Hematopoietic multipotent progenitor cell treated with erythropoietin and hydrocortisone succinate and interleukin-3 and kit ligand, for 15 days (in vitro differentiated cells): ENCODE measurements at regions not wholly inside any gene's neighbourhood (a gene's known extent, or its start where the extent isn't known, plus 50 kb on each side); places are given as distances from the start of the nearest gene placed in this dataset.
"Not testable (repeated sequence)": the region's sequence is repeated elsewhere in the genome, so short reads cannot be mapped to it uniquely, and the experiment has no call there.

Experiments used
- DNase-seq: peaks from one replicate; pipeline ENCODE4 v3.0.0-alpha.2; 2015; ENCODE audit warnings: low spot score

DNA sequence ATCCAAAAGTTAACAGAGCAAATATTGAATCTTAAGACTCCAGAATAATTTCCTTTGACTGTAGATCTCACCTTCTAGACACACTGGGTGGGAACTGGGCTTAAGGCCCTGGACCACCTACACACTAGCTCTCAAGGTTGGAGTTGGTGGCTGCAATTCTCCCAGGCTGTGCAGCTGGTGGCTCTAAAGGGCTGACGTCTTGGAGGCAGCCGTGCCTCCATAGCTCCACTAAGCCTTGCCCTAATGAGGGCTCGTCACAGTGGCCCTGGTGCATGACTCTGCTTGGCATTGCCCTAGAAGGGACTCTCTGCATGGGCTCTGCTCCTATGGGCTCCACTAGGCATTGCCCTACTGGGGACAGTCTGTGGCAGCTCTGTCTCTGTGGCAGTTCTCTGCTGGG lies 1005.2 kb downstream of the CCSER2 start:
- no peak for DNase-seq

DNA sequence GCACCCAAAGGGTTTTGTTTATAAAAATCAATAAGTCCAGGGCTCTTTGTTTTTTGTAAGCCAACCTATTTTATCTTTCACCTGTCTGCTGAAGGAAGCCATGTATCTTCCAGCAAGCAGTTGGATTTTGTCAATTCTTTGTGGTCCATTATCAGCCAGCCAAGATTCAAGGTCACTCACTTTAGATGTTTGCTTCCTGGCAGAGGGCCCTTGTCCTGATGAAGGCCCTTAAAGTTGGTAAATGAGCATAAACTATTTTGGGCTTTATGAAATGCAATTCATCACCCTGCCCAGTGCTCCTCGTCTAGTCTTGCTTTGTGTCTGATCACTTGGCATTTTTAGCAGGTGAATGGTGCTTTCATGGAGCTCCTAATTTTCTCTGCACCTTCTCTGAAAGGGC lies 1004.2 kb downstream of the GRID1 start:
- no peak for DNase-seq

DNA sequence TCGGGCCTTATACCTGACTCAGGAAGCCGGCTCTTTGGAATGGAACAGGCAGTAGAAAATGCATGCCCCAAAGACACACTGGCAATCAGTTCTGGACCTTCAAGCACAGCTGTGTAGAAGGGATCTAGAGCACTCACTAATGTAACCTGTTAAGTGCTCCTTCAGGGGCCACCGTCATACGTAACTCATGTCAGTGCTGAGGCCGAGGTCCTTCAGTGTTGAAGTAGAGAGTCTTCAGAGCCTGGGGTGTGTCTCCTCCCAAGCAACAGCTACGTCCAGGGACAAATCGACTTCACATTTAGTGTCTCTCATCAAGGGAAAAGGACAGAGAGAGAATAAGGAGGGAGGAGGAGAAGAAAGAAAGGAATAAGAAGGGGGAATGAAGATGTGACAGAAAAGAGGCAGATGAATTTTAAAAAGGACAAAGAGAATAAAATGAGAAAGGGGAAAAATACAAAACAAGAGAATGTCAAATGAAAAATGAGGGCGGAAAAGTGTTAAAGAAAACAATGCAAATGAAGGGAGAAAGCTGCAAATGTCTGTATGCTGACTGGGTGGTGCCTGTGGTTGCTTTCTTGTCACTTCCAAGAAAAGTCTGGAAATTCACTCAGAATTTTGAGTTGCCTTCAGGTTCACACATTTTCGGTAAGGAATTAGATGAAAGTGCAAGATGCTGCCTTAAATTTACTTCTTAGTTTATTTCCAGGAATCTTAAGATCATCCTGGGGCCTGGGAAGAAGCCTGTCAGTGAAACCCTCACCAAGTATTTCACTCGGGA lies 989.4 kb downstream of the GRID1 start:
- DNase-seq = no peak

- no peak for DNase-seq
These were observed 987.3 kb downstream of the GRID1 start for GRCh38 chr10:85379338-85379737.

DNA sequence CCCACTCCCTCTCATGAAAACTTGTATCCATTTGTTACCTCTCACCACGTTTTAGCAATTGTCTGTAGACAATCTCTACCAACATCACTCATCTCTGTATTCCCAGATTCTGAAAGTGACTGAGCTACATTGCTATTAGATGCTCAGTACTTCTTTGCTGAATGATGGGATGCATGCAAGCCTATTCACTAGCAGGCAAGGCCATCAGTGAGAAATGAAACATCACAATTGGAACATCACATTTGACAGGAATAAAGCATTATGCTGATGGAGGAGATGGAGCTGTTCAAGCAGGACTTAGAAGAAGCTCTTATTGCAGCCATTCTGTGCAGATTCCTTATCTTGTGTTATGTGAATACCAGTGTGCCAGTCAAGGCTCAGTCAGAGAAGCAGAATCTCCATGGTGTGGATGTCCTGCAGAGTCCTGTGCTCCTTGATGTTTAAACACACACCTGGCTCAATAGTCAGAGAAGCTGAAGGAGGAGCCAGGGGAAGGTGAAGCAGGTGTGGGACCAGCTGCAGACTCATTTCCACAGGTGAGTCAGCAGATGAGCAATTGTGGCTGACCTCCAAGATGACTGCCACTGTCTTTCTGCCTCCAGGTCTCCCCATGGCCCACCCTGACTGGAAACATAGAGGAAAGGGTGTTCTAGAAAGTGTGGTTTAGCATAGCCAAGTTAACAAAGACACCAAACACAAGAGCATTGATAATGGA lies 965.5 kb downstream of the GRID1 start:
- DNase-seq = no peak

DNA sequence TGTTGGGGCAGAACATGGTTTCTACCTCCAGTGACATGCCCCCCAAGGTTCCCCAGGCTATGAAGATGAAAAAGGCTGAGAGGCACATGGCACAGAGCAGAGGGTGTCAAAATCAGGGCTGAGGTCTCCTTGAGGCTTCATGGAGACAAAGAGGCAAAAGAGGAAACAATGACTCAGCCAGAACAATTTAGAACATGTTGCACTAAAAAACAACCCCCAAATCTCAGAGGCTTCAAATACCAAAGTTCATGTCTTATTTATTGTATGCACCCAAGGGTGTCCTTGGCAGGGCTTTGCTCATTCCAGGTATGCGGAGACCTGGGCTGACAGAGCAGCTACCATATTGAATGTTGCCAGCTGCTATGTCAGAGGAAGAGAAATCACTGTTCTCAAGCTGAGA lies 964.1 kb downstream of the GRID1 start:
- no peak for DNase-seq

DNA sequence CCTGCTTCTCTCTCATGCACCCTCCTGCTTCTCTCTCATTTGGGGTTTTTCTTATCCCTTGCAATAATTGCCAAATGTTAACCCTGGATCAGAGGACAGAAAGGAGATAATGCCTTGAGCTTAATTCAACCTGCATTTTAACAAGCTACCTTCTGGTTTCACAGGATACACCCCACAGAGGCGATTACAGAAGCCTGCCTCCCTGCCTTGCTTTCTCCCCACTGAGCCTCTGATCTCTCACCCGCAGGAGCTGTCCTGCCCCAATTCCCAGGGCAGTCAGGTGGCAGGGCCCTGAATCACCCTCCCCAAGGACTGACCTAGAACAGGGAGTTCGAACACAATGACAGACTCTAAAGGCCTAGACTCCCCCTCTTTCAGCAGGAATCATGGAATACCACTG lies 959.5 kb downstream of the GRID1 start:
- no peak for DNase-seq

DNA sequence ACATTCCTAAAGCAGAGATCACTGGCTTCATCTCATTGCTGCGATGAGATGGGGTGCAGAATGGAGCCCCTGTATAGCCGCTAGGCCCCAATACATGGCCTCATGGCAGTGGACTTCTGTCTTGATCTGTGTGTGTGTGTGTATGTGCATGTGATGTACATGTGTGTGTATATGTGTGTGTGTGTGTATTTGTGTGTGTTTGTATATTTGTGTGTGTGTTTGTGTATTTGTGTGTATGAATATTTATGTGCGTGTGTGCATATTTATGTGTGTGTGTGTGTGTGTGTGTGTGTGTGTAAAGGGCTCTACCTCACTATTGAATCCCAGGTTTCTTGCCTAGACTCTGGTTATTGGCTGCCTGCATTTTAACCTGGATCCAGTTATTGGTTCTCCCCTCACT lies 958.2 kb downstream of the GRID1 start:
- no peak for DNase-seq

- not testable (repeated sequence) for DNase-seq
These were observed 956.0 kb downstream of the GRID1 start for GRCh38 chr10:85410586-85410985.

DNA sequence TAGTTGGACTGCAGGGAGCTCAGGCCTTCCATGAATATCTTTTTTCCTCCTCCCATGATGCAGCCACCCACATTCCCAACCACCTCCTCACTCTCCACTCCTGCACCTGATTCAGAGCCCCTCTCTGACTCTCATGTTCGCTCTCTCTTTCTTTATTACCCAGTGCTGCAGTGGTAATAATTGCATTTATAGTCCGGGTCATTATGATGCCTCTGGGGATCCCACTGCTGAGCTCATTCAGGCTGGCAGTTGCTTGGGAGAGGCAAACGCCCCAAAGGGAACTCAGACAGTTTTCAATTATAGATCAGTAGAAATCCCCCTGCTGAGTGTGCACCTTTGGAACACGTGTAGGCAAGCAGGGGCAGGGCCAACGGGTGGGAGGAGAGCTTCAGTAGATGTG lies 953.0 kb downstream of the GRID1 start:
- DNase-seq = no peak

- no peak for DNase-seq
These were observed 945.9 kb downstream of the GRID1 start for GRCh38 chr10:85420501-85421191.

DNA sequence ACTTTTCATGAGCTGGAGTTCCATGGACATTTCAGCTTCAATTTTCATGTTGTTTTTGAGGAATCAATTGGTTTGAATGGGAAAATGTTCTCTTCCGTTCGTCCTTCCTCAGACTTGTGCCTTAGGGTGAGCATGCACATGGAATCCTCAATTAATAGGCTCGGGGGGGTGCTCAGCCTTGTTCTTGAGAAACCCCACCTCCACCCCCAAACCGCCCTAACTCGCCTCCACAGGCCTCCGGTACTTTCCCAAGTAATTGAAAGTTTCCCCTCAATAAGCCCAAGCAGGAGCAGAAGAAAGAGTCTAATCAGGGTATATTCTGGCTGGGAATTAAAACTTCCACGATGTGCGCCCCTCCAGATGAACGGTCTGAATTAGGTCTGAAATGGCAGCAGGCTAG lies 945.2 kb downstream of the GRID1 start:
- no peak for DNase-seq

DNA sequence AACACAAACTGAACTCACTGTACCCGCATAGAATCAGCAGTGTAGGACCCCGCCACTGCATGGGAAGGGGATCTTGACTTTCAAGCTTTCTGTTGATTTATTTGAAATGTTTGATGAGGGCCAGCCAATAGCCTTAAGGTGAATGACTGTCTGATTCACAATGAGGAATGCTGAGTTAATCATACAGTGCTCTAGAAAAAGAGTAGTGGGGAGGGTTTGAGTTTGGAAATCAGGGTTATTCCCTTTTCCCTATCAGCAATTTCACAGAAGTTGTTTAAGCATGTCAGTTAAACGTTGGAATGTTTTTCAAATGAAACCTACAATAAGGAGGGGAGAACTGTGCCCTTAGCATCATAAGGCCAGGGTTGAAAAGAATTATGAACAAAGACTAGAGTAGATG lies 937.5 kb downstream of the GRID1 start:
- DNase-seq = no peak

DNA sequence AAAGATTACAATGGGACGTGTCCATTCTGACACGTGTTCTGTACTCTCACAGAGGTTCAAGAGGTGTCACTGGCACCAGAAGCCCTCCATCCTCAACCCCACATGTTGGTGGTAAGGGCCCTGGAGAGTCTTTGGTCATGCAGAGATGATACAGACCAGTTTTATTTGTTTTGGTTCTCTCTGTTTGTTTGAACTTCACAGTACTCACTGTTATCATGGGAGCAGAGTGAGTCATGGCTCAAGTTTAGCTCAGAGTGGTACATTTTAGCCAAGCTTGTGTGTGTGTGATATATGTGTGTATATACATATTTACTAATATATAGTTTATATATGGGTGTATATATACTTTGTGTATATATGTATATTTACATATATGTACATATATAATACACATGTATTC lies 935.6 kb downstream of the GRID1 start:
- DNase-seq = no peak

GRCh38 chr10:85433248-85433647 lies 933.3 kb downstream of the GRID1 start:
- no peak for DNase-seq

DNA sequence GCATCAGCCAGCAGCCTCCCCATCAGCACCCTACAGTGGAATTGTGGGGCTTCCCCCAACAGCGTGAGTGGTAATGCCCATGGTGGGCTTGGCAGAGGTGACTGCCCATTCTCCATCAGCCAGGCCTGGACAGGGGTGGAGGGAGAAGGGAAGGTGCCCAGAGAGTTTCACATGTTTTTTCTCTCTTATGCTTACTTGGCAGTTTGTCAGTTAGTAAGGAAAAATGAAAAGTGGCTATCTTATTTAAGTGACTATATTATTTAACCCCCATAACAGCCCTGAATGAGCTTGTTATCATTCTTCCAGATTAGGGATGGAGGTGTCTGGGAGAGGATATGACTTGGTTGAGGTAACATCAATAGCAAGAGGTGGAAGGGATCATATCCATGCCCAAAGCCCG lies 921.7 kb downstream of the GRID1 start:
- no peak for DNase-seq

DNA sequence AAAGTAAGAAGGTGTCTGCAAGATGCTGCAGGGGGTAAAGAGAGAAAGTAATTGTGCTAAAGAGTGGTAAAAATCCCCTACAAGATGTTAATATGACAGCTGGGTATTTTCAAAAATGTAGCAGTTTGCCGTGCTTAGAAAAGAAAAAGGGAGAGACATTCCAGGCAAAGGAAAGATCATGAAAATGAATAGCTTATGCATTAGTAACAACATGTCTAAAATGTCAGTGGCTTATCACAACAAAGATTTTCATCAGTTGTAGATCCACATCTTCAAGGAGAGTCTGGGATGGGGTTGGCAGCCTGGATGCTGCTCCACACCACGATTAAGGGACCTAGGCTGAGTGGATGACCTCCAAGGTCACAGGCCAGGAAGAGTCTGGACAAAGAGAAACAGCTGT lies 920.9 kb downstream of the GRID1 start:
- DNase-seq = no peak

DNA sequence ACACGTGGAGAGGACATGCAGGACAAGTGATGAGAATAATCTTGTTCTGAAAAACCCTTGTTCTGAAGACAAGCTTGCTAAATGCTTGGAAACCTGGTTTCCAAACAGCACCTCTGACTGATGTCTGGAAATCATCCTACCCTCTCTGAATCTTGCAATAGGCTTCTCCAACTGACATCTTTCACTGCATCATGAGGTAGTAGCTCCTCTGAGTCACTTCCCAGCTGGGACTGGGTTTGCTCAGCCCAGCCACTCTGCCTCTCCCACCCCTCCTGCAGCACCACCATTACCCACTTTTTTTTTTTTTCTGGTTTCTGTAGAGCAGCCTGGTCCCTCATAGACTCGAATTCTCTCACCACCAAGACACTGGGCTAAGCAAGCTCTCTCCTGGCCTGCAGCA lies 919.8 kb downstream of the GRID1 start:
- DNase-seq = no peak

DNA sequence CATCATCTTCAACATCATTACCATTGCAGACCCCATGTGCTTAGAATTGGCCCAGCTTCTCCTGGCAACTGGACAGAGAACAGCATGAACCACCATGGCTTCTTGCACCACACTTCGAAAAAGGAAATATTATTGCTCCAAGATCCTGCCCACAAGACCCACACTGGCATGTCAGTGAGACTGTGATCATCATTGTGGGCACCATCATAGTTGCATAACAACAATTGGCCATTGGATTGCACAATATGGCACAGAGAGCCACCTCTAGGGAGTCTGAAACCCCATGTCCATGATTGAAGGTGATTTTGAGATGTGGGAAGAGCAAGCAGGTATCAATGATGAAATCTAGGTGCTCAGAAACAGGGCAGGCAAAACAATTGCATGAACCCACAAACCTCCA lies 918.9 kb downstream of the GRID1 start:
- DNase-seq = no peak

DNA sequence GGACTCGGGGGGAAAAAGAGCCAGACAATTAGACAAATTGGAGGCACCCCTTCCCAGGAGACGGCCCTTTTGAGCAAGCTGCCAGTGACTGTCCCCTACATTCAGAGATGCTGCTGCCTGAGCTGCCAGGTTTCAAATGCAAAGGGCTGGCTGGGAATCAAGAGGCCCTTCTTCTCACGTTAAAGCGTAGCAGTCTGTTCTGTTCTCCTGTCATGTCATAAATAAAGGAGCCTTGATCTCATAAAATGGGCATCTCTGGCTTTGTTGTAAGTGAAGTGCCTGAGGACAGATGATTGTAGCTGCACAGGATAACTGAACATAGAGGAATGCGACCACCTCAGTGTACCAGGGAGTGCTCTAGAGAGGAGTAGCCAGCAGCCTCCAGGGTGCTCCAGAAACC lies 917.9 kb downstream of the GRID1 start:
- no peak for DNase-seq

DNA sequence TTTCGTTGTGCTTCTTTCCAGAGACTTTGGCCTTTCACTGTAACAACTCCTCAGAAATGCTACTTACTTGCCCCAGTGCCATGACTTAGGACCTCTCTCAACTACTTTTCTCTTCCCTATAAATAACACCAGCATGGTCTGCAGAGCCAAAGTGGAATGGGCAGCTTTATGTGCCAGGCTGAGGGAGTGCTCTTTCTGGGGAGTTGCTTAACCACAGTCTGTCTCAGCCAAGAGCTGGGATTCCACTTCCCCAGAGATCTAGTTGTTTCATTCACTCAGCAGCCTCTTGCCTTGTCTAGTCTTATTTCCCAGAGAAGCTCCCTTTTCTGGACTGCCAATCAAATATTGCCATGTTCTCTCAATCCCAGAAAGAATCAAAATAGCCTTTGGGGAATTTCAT lies 912.2 kb downstream of the GRID1 start:
- DNase-seq = no peak

DNA sequence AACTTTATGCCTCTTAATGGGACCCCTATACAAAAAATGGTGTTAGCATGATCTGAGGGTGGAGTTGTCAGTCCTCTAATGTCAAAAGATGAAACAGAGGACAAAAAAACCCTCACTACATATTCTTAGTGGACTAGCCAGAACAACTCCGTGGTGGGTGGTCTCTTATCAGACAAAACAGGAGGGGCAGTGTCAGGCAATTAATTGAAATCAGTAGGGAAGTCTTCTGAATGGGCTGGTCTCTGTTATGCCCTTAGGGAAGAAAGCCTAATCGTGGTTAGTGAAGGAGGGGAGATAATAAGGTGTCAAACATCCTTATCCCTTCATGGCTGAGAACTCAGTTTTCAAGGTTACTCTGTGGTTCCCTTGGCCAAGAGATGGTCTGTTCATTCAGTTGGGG lies 909.4 kb downstream of the GRID1 start:
- no peak for DNase-seq

DNA sequence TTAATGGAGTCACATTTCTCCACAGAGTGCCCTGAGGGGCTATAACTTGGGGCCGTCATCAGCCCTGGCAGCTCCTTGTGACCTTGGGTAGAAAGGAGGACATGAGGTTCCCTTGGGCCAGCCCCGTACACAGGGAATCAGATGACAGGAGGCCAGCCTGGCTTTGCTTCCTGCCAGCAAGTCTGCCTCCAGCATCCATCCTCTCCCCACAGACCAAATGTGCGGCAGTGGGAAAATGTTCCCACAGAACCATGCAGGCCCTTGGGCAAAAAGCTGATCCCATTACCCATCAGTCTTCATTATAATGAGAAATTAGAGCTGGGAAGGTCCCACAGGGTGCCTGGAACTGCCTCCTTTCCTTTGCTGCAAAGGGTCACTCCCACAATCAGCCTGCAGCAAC lies 908.3 kb downstream of the GRID1 start:
- DNase-seq = no peak
